WTC11 (cell line): ENCODE measurements at regions not wholly inside any gene's neighbourhood (a gene's known extent, or its start where the extent isn't known, plus 50 kb on each side); places are given as distances from the start of the nearest gene placed in this dataset.

ENCODE experiments used
- ATAC-seq: fragments of 200-7000 bp; cut with Tn5 transposase; 2 replicates; pipeline ENCODE4 v1.10.0; 2021; ENCODE audit warnings: mild to moderate bottlenecking, moderate library complexity
- CTCF ChIA-PET: fragments of 300-600 bp; sonication (Branson Sonifier 250); formaldehyde crosslinking; loops from one replicate; lab custom pipeline; 2021; ENCODE audit warnings: antibody characterized with exemption; lab: Charles Lee
- POLR2A ChIA-PET: fragments of 350-600 bp; sonication (Branson Sonifier 250); formaldehyde crosslinking; loops from one replicate; lab custom pipeline; 2021; ENCODE audit warnings: antibody characterized with exemption; lab: Charles Lee
- DNase-seq: peaks from one replicate; pipeline ENCODE4 v3.0.0; 2021; ENCODE audit warnings: low spot score
- H3K27ac Mint-ChIP-seq: 2 replicates; pipeline ENCODE4 v1.8.0; 2021; ENCODE audit warnings: mixed read lengths
- H3K27me3 Mint-ChIP-seq: 2 replicates; pipeline ENCODE4 v1.8.0; 2021; ENCODE audit warnings: low read depth, mild to moderate bottlenecking, moderate library complexity, mixed read lengths
- H3K36me3 Mint-ChIP-seq: 2 replicates; pipeline ENCODE4 v1.8.0; 2021; ENCODE audit warnings: mixed read lengths
- H3K4me1 Mint-ChIP-seq: 2 replicates; pipeline ENCODE4 v1.8.0; 2022; ENCODE audit warnings: mixed read lengths
- H3K4me3 Mint-ChIP-seq: 2 replicates; pipeline ENCODE4 v1.8.0; 2021; ENCODE audit warnings: mild to moderate bottlenecking, moderate library complexity, mixed read lengths
- H3K9me3 Mint-ChIP-seq: 2 replicates; pipeline ENCODE4 v1.8.0; 2021; ENCODE audit warnings: mixed read lengths
- CREB1 ChIP-seq: sonication (generic); formaldehyde crosslinking; IDR thresholded peaks from 2 replicates; pipeline ENCODE4 v1.8.0; 2023; ENCODE audit warnings: mild to moderate bottlenecking, missing genetic modification reagents
- GABPB1 ChIP-seq: sonication (generic); formaldehyde crosslinking; IDR thresholded peaks from 2 replicates; pipeline ENCODE4 v1.8.1; 2023; ENCODE audit warnings: mild to moderate bottlenecking, missing genetic modification reagents
- HMGA2 ChIP-seq: fragments of 250-450 bp; sonication (Bioruptor Pico); IDR thresholded peaks from 2 replicates; pipeline ENCODE4 v1.4.0; 2021; ENCODE audit warnings: mild to moderate bottlenecking, moderate library complexity
- NFATC4 ChIP-seq: fragments of 250-450 bp; sonication (Bioruptor Pico); IDR thresholded peaks from 2 replicates; pipeline ENCODE4 v1.9.0; 2021; ENCODE audit warnings: mild to moderate bottlenecking
- NFE2L1 ChIP-seq: sonication (generic); formaldehyde crosslinking; IDR thresholded peaks from 2 replicates; pipeline ENCODE4 v1.8.1; 2023; ENCODE audit warnings: missing genetic modification reagents
- NFYB ChIP-seq: sonication (generic); formaldehyde crosslinking; conservative IDR thresholded peaks from 2 replicates; pipeline ENCODE4 v1.8.0; 2022; ENCODE audit warnings: low read depth, missing genetic modification reagents
- SMAD3 ChIP-seq: sonication (generic); formaldehyde crosslinking; IDR thresholded peaks from 2 replicates; pipeline ENCODE4 v1.8.0; 2022; ENCODE audit warnings: missing genetic modification reagents, mild to moderate bottlenecking, borderline replicate concordance
- SMAD4 ChIP-seq: sonication (generic); formaldehyde crosslinking; IDR thresholded peaks from 2 replicates; pipeline ENCODE4 v1.8.0; 2022; ENCODE audit warnings: mild to moderate bottlenecking, missing genetic modification reagents
- ZNF219 ChIP-seq: sonication (generic); formaldehyde crosslinking; IDR thresholded peaks from 2 replicates; pipeline ENCODE4 v1.8.0; 2023; ENCODE audit warnings: missing genetic modification reagents, mild to moderate bottlenecking, borderline replicate concordance
- ZNF232 ChIP-seq: sonication (generic); formaldehyde crosslinking; IDR thresholded peaks from 2 replicates; pipeline ENCODE4 v1.8.0; 2022; ENCODE audit warnings: mild to moderate bottlenecking, missing genetic modification reagents
- ZNF317 ChIP-seq: sonication (generic); formaldehyde crosslinking; IDR thresholded peaks from 2 replicates; pipeline ENCODE4 v1.8.1; 2023; ENCODE audit warnings: low read depth, mild to moderate bottlenecking, moderate library complexity, missing genetic modification reagents, borderline replicate concordance
- ZNF423 ChIP-seq: fragments of 250-450 bp; sonication (Bioruptor Pico); IDR thresholded peaks from 2 replicates; pipeline ENCODE4 v2.1.2; 2022; ENCODE audit warnings: mild to moderate bottlenecking, moderate library complexity
- TF ChIP-seq, protein P1 (sequence below): fragments of 250-450 bp; sonication (Bioruptor Pico); IDR thresholded peaks from 2 replicates; pipeline ENCODE4 v1.9.0; 2021; ENCODE audit warnings: mild to moderate bottlenecking
- TF ChIP-seq, protein P2 (sequence below): sonication (generic); formaldehyde crosslinking; IDR thresholded peaks from 2 replicates; pipeline ENCODE4 v1.8.0; 2022; ENCODE audit warnings: missing genetic modification reagents
- TF ChIP-seq, protein P3 (sequence below): fragments of 250-450 bp; sonication (Bioruptor Pico); conservative IDR thresholded peaks from 2 replicates; pipeline ENCODE4 v1.9.0; 2021; ENCODE audit warnings: mild to moderate bottlenecking
- TF ChIP-seq, protein P4 (sequence below): sonication (generic); formaldehyde crosslinking; IDR thresholded peaks from 2 replicates; pipeline ENCODE4 v1.8.1; 2023; ENCODE audit warnings: mild to moderate bottlenecking, missing genetic modification reagents
- TF ChIP-seq, protein P5 (sequence below): sonication (generic); formaldehyde crosslinking; IDR thresholded peaks from 2 replicates; pipeline ENCODE4 v1.8.1; 2023; ENCODE audit warnings: mild to moderate bottlenecking, missing genetic modification reagents, moderate library complexity
- TF ChIP-seq, protein P6 (sequence below): sonication (generic); formaldehyde crosslinking; conservative IDR thresholded peaks from 2 replicates; pipeline ENCODE4 v1.8.1; 2022; ENCODE audit warnings: mild to moderate bottlenecking, missing genetic modification reagents
- TF ChIP-seq, protein P7 (sequence below): fragments of 250-450 bp; sonication (Bioruptor Pico); IDR thresholded peaks from 2 replicates; pipeline ENCODE4 v1.9.0; 2021; ENCODE audit warnings: moderate library complexity, mild to moderate bottlenecking, inconsistent platforms, borderline replicate concordance
- TF ChIP-seq, protein P8 (sequence below): fragments of 250-450 bp; sonication (Bioruptor Pico); IDR thresholded peaks from 2 replicates; pipeline ENCODE4 v1.8.0; 2021; ENCODE audit warnings: mild to moderate bottlenecking

DNA sequence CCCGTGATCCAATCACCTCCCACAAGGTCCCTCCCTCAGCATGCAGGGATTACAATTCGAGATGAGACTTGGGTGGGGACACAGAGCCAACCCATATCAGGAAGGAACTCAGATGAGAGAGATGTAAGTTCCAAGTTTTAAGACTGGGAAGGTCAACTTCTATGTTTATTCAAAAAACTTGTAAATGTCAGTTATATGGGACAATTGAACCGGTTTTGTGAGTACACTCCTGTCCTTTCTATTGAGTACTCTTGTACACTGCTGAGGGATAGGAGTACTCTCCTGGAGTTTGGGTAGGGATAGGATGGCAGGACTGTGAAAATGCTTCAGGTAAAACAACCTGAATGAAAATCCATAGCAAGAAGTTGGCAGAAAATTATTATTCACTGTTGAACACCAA, 239.1 kb downstream of the ZNF674 start:
- Mint-ChIP-seq H3K4me1 (peaks cover 31% of the 10 kb centered on the region), H3K27me3 (peaks cover 6% of the 10 kb centered on the region), H3K4me3 (no peak overlapping the region), H3K27ac (no peak overlapping the region), H3K9me3 (peaks cover 25% of the 10 kb centered on the region), H3K36me3 (peaks cover 23% of the 10 kb centered on the region)
- POLR2A ChIA-PET, result no interaction called here
- DNase-seq (no peak), ATAC-seq (no peak)
- CTCF ChIA-PET, result no interaction called here
- TF ChIP-seq, protein P1, sequence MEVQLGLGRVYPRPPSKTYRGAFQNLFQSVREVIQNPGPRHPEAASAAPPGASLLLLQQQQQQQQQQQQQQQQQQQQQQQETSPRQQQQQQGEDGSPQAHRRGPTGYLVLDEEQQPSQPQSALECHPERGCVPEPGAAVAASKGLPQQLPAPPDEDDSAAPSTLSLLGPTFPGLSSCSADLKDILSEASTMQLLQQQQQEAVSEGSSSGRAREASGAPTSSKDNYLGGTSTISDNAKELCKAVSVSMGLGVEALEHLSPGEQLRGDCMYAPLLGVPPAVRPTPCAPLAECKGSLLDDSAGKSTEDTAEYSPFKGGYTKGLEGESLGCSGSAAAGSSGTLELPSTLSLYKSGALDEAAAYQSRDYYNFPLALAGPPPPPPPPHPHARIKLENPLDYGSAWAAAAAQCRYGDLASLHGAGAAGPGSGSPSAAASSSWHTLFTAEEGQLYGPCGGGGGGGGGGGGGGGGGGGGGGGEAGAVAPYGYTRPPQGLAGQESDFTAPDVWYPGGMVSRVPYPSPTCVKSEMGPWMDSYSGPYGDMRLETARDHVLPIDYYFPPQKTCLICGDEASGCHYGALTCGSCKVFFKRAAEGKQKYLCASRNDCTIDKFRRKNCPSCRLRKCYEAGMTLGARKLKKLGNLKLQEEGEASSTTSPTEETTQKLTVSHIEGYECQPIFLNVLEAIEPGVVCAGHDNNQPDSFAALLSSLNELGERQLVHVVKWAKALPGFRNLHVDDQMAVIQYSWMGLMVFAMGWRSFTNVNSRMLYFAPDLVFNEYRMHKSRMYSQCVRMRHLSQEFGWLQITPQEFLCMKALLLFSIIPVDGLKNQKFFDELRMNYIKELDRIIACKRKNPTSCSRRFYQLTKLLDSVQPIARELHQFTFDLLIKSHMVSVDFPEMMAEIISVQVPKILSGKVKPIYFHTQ (CRISPR knock-in tag), result no peak
- TF ChIP-seq SMAD3 (CRISPR knock-in tag) (no peak), NFYB (no peak), ZNF219 (CRISPR knock-in tag) (no peak), ZNF232 (CRISPR knock-in tag) (no peak), CREB1 (CRISPR knock-in tag) (no peak), ZNF423 (CRISPR knock-in tag) (no peak), GABPB1 (CRISPR knock-in tag) (no peak), HMGA2 (CRISPR knock-in tag) (no peak), NFE2L1 (no peak), ZNF317 (CRISPR knock-in tag) (no peak), NFATC4 (CRISPR knock-in tag) (no peak), SMAD4 (no peak)
- TF ChIP-seq, protein P2, sequence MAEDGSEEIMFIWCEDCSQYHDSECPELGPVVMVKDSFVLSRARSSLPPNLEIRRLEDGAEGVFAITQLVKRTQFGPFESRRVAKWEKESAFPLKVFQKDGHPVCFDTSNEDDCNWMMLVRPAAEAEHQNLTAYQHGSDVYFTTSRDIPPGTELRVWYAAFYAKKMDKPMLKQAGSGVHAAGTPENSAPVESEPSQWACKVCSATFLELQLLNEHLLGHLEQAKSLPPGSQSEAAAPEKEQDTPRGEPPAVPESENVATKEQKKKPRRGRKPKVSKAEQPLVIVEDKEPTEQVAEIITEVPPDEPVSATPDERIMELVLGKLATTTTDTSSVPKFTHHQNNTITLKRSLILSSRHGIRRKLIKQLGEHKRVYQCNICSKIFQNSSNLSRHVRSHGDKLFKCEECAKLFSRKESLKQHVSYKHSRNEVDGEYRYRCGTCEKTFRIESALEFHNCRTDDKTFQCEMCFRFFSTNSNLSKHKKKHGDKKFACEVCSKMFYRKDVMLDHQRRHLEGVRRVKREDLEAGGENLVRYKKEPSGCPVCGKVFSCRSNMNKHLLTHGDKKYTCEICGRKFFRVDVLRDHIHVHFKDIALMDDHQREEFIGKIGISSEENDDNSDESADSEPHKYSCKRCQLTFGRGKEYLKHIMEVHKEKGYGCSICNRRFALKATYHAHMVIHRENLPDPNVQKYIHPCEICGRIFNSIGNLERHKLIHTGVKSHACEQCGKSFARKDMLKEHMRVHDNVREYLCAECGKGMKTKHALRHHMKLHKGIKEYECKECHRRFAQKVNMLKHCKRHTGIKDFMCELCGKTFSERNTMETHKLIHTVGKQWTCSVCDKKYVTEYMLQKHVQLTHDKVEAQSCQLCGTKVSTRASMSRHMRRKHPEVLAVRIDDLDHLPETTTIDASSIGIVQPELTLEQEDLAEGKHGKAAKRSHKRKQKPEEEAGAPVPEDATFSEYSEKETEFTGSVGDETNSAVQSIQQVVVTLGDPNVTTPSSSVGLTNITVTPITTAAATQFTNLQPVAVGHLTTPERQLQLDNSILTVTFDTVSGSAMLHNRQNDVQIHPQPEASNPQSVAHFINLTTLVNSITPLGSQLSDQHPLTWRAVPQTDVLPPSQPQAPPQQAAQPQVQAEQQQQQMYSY, result no peak
- TF ChIP-seq, protein P3, sequence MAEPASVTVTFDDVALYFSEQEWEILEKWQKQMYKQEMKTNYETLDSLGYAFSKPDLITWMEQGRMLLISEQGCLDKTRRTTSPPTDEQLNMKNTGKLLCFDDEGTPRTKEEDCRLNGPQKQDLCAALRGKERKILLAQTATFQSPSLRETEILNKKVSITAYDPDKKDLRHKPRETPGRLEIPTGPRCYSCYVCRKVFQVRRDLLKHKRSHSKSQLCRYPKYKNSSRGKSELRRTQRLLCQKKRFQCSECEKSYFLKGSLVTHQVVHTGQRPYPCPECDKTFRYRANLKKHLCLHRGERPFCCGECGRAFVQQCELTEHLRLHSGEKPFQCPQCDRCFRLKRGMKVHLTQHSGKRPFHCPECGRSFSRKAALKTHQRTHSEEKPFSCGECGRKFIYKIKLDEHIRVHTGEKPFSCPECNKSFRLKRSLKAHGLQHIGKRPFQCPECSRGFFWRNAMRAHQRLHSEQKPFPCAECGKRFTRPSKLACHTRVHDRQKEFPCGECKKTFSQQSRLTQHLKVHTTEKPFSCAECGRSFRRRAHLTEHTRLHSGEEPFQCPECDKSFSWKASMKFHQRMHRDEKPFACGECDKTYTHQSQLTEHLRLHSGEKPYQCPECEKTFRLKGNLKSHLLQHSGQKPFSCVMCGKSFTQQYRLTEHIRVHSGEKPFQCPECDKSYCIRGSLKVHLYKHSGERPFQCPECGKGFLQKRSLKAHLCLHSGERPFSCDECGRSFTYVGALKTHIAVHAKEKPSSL (CRISPR knock-in tag), result no peak
- TF ChIP-seq, protein P4, sequence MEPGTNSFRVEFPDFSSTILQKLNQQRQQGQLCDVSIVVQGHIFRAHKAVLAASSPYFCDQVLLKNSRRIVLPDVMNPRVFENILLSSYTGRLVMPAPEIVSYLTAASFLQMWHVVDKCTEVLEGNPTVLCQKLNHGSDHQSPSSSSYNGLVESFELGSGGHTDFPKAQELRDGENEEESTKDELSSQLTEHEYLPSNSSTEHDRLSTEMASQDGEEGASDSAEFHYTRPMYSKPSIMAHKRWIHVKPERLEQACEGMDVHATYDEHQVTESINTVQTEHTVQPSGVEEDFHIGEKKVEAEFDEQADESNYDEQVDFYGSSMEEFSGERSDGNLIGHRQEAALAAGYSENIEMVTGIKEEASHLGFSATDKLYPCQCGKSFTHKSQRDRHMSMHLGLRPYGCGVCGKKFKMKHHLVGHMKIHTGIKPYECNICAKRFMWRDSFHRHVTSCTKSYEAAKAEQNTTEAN, result no peak
- TF ChIP-seq, protein P5, sequence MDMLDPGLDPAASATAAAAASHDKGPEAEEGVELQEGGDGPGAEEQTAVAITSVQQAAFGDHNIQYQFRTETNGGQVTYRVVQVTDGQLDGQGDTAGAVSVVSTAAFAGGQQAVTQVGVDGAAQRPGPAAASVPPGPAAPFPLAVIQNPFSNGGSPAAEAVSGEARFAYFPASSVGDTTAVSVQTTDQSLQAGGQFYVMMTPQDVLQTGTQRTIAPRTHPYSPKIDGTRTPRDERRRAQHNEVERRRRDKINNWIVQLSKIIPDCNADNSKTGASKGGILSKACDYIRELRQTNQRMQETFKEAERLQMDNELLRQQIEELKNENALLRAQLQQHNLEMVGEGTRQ (CRISPR knock-in tag), result no peak
- TF ChIP-seq, protein P6, sequence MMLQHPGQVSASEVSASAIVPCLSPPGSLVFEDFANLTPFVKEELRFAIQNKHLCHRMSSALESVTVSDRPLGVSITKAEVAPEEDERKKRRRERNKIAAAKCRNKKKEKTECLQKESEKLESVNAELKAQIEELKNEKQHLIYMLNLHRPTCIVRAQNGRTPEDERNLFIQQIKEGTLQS (CRISPR knock-in tag), result no peak
- TF ChIP-seq, protein P7, sequence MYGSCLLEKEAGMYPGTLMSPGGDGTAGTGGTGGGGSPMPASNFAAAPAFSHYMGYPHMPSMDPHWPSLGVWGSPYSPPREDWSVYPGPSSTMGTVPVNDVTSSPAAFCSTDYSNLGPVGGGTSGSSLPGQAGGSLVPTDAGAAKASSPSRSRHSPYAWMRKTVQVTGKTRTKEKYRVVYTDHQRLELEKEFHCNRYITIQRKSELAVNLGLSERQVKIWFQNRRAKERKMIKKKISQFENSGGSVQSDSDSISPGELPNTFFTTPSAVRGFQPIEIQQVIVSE (CRISPR knock-in tag), result no peak
- TF ChIP-seq, protein P8, sequence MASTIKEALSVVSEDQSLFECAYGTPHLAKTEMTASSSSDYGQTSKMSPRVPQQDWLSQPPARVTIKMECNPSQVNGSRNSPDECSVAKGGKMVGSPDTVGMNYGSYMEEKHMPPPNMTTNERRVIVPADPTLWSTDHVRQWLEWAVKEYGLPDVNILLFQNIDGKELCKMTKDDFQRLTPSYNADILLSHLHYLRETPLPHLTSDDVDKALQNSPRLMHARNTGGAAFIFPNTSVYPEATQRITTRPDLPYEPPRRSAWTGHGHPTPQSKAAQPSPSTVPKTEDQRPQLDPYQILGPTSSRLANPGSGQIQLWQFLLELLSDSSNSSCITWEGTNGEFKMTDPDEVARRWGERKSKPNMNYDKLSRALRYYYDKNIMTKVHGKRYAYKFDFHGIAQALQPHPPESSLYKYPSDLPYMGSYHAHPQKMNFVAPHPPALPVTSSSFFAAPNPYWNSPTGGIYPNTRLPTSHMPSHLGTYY (CRISPR knock-in tag), result no peak
